Tibial nerve (tissue), 3 donors: ENCODE measurements at regions not wholly inside any gene's neighbourhood (a gene's known extent, or its start where the extent isn't known, plus 50 kb on each side); places are given as distances from the start of the nearest gene placed in this dataset.

Experiments used
- POLR2A ChIP-seq, 2 donors: fragments of 450-650 bp; IDR thresholded peaks; one replicate each; pipeline ENCODE4 v1.6.1; 2017; ENCODE audit warnings: antibody characterized with exemption in 2 of 2, mild to moderate bottlenecking in 2 of 2, moderate library complexity in 2 of 2
- TF ChIP-seq, protein P1 (sequence below), 5 experiments: fragments of 200-600 bp in 3 of 5; fragments of 450-650 bp in 2 of 5; sonication (generic) in 3 of 5; IDR thresholded peaks; one replicate each; pipeline ENCODE4 v1.5.1; 2016 to 2019; ENCODE audit warnings: antibody characterized with exemption in 5 of 5, mild to moderate bottlenecking in 3 of 5, moderate library complexity in 2 of 5

DNA sequence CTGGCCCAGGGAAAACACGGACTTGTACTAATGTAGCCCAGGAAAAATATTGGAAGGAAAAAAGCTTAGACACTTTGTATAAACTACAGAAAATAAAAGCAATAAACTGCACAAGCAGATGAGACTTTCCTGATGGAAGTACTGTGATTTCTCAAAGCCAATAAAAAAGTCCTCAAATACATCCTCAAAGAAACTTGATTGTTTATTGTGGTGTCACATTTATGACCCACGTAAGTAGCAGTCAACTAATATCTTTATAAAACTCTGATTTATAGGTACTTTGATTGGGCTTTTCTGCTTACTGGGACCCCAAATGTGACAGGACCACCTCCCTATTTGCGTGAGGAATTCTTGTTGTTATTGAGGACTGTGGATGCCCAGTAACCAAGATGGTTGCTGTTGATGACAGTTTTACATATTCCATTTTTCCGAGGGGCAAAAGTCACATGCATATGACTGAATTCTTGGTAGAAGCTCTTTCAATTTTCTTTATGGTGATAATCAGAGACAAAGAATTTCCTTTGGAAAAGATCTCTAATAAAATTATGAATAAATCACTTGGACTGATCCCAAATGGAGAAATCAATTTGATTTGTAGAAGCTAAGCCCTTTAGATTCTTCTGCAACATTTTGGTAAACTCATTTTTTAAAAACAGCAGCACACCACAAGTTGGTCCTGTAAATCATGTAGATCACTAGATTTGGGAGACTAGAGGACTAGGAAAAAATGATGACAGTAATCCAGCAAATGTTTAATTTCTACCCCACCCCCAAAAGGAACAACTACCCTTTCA lies 159.0 kb upstream of the TSC22D2 start:
- TF ChIP-seq POLR2A (IDR thresholded peaks at IDR 0.05) = no peak
- TF ChIP-seq, protein P1, sequence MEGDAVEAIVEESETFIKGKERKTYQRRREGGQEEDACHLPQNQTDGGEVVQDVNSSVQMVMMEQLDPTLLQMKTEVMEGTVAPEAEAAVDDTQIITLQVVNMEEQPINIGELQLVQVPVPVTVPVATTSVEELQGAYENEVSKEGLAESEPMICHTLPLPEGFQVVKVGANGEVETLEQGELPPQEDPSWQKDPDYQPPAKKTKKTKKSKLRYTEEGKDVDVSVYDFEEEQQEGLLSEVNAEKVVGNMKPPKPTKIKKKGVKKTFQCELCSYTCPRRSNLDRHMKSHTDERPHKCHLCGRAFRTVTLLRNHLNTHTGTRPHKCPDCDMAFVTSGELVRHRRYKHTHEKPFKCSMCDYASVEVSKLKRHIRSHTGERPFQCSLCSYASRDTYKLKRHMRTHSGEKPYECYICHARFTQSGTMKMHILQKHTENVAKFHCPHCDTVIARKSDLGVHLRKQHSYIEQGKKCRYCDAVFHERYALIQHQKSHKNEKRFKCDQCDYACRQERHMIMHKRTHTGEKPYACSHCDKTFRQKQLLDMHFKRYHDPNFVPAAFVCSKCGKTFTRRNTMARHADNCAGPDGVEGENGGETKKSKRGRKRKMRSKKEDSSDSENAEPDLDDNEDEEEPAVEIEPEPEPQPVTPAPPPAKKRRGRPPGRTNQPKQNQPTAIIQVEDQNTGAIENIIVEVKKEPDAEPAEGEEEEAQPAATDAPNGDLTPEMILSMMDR (IDR thresholded peaks at IDR 0.05) = no peak
